B cell (primary cell): ENCODE measurements at regions not wholly inside any gene's neighbourhood (a gene's known extent, or its start where the extent isn't known, plus 50 kb on each side); places are given as distances from the start of the nearest gene placed in this dataset.

Experiments
- CTCF ChIP-seq: fragments of 200-600 bp; IDR thresholded peaks from one replicate; pipeline ENCODE4 v1.8.0; 2022; ENCODE audit warnings: antibody characterized with exemption, mild to moderate bottlenecking
- EZH2 ChIP-seq: IDR thresholded peaks from 2 replicates; pipeline ENCODE4 v1.6.1; 2012; ENCODE audit warnings: borderline replicate concordance, low read depth, mild to moderate bottlenecking, moderate library complexity, low read length; ENCODE audit not compliant: insufficient read depth, poor library complexity, severe bottlenecking

GRCh38 chr1:55673416-55673815 is 458.3 kb upstream of the USP24 start:
- TF ChIP-seq CTCF (no peak), EZH2 (no peak)
